ENCODE measurements at regions not wholly inside any gene's neighbourhood (a gene's known extent, or its start where the extent isn't known, plus 50 kb on each side); places are given as distances from the start of the nearest gene placed in this dataset.

GRCh38 chr14:44286201-44286600 lies 220.9 kb downstream of the FSCB start:
- DNase-seq (ENCODE audit: low read depth) = no peak
- TF ChIP-seq CTCF (conservative IDR thresholded peaks at IDR 0.05; ENCODE audit: low read depth, low read length) = no peak
- no peak overlapping the region for H3K4me3 ChIP-seq (ENCODE audit: low read depth, low read length)

GRCh38 chr14:44283836-44284235 lies 223.2 kb downstream of the FSCB start:
- no peak for TF ChIP-seq CTCF (conservative IDR thresholded peaks at IDR 0.05; ENCODE audit: low read depth, low read length)

GRCh38 chr14:44279357-44279756 lies 227.7 kb downstream of the FSCB start:
- no peak for DNase-seq (ENCODE audit: low read depth)
- no peak overlapping the region for H3K4me3 ChIP-seq (ENCODE audit: low read depth, low read length)
- no peak for TF ChIP-seq CTCF (conservative IDR thresholded peaks at IDR 0.05; ENCODE audit: low read depth, low read length)

More at GRCh38 chr14:44283836-44284235, 223.2 kb downstream of the FSCB start:
- no peak for DNase-seq (ENCODE audit: low read depth)
- no peak overlapping the region for H3K4me3 ChIP-seq (ENCODE audit: low read depth, low read length)

GRCh38 chr14:44271637-44272036 lies 235.4 kb downstream of the FSCB start:
- no peak for TF ChIP-seq CTCF (conservative IDR thresholded peaks at IDR 0.05; ENCODE audit: low read depth, low read length)
- DNase-seq (ENCODE audit: low read depth) = no peak
- H3K4me3 ChIP-seq (ENCODE audit: low read depth, low read length) = no peak overlapping the region

- DNase-seq (ENCODE audit: low read depth) = no peak
- no peak for TF ChIP-seq CTCF (conservative IDR thresholded peaks at IDR 0.05; ENCODE audit: low read depth, low read length)
- H3K4me3 ChIP-seq (ENCODE audit: low read depth, low read length) = no peak overlapping the region
Observed at GRCh38 chr14:44271006-44271405, 236.1 kb downstream of the FSCB start.

- no peak for TF ChIP-seq CTCF (conservative IDR thresholded peaks at IDR 0.05; ENCODE audit: low read depth, low read length)
- no peak for DNase-seq (ENCODE audit: low read depth)
- no peak overlapping the region for H3K4me3 ChIP-seq (ENCODE audit: low read depth, low read length)
Observed at GRCh38 chr14:44265246-44265645, 241.8 kb downstream of the FSCB start.

GRCh38 chr14:44215660-44216059 lies 291.4 kb downstream of the FSCB start:
- H3K4me3 ChIP-seq (ENCODE audit: low read depth, low read length) = no peak overlapping the region
- no peak for TF ChIP-seq CTCF (conservative IDR thresholded peaks at IDR 0.05; ENCODE audit: low read depth, low read length)
- DNase-seq (ENCODE audit: low read depth) = no peak

Measured in choroid plexus epithelial cell (primary cell).